ENCODE measurements at regions not wholly inside any gene's neighbourhood (a gene's known extent, or its start where the extent isn't known, plus 50 kb on each side); places are given as distances from the start of the nearest gene placed in this dataset.

DNA sequence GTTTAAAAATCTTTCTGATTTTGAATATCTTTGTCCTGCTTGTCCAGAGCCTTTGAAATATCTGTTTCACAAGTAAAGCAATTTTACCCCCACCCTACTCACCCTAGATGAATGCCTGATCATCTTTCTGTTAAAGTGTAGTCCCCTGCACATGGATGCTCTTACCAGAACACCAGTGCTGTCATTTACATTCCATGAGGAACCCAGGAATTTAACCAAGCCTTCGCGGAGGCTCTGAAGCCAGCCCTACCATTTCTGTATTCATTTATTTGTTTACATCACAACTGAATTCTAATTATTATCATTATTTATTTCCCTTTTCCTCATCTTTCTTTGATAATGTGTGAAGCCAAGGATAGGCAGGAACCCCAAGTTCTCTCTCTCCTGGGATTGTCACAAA lies 167.8 kb upstream of the MYO3A start:
- TF ChIP-seq, protein P1, sequence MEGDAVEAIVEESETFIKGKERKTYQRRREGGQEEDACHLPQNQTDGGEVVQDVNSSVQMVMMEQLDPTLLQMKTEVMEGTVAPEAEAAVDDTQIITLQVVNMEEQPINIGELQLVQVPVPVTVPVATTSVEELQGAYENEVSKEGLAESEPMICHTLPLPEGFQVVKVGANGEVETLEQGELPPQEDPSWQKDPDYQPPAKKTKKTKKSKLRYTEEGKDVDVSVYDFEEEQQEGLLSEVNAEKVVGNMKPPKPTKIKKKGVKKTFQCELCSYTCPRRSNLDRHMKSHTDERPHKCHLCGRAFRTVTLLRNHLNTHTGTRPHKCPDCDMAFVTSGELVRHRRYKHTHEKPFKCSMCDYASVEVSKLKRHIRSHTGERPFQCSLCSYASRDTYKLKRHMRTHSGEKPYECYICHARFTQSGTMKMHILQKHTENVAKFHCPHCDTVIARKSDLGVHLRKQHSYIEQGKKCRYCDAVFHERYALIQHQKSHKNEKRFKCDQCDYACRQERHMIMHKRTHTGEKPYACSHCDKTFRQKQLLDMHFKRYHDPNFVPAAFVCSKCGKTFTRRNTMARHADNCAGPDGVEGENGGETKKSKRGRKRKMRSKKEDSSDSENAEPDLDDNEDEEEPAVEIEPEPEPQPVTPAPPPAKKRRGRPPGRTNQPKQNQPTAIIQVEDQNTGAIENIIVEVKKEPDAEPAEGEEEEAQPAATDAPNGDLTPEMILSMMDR (IDR thresholded peaks at IDR 0.05): no peak
- no peak for TF ChIP-seq POLR2A (IDR thresholded peaks at IDR 0.05)
